ENCODE measurements at regions not wholly inside any gene's neighbourhood (a gene's known extent, or its start where the extent isn't known, plus 50 kb on each side); places are given as distances from the start of the nearest gene placed in this dataset.

GRCh38 chr11:120022617-120023016 is 115.3 kb downstream of the TRIM29 start:
- TF ChIP-seq CTCF (IDR thresholded peaks at IDR 0.05; ENCODE audit: poor library complexity, severe bottlenecking) = no peak
- TF ChIP-seq POLR2AphosphoS5 (IDR thresholded peaks at IDR 0.05) = no peak
- no peak for TF ChIP-seq SMC3 (conservative IDR thresholded peaks at IDR 0.05; ENCODE audit: poor library complexity)
- TF ChIP-seq EZH2 (IDR thresholded peaks at IDR 0.05; ENCODE audit: borderline replicate concordance, insufficient read depth, low read length, poor library complexity, severe bottlenecking) = no peak
- TF ChIP-seq EP300 (conservative IDR thresholded peaks at IDR 0.05; ENCODE audit: poor library complexity, severe bottlenecking) = no peak
